Sigmoid colon (tissue), 6 donors: ENCODE measurements at regions not wholly inside any gene's neighbourhood (a gene's known extent, or its start where the extent isn't known, plus 50 kb on each side); places are given as distances from the start of the nearest gene placed in this dataset.

ENCODE experiments used
- DNase-seq: peaks from one replicate; pipeline ENCODE4 v3.0.0-alpha.2; 2019
- H3K27ac ChIP-seq, 4 donors: fragments of 200-600 bp; sonication (generic); one replicate each; pipeline ENCODE4 v1.5.1; 2016 to 2019; ENCODE audit warnings: mild to moderate bottlenecking in 1 of 4
- H3K27me3 ChIP-seq, 3 donors: fragments of 200-600 bp; sonication (generic); one replicate each; pipeline ENCODE4 v1.5.1; 2019; ENCODE audit warnings: mild to moderate bottlenecking in 1 of 3
- H3K36me3 ChIP-seq, 4 donors: fragments of 200-600 bp; sonication (generic); one replicate each; pipeline ENCODE4 v1.5.1; 2016 to 2019
- H3K4me1 ChIP-seq, 4 donors: fragments of 200-600 bp; sonication (generic); one replicate each; pipeline ENCODE4 v1.5.1; 2017 to 2019
- H3K4me3 ChIP-seq, 4 donors: fragments of 200-600 bp; sonication (generic); one replicate each; pipeline ENCODE4 v1.5.1; 2017 to 2019; ENCODE audit warnings: mild to moderate bottlenecking in 2 of 4, moderate library complexity in 1 of 4
- H3K9me3 ChIP-seq, 4 donors: fragments of 200-600 bp in 3 of 4; sonication (generic) in 3 of 4; one replicate each; pipeline versions ENCODE4 v1.5.1 to v1.6.1; 2013 to 2019
- EP300 ChIP-seq, 4 donors: sonication (generic); formaldehyde crosslinking; IDR thresholded peaks; one replicate each; pipeline ENCODE4 v1.6.1; 2017; ENCODE audit warnings: antibody characterized with exemption in 4 of 4
- POLR2A ChIP-seq, 2 donors: fragments of 450-650 bp; IDR thresholded peaks; one replicate each; pipeline ENCODE4 v1.6.1; 2016; ENCODE audit warnings: antibody characterized with exemption in 2 of 2, mild to moderate bottlenecking in 2 of 2, moderate library complexity in 2 of 2
- POLR2AphosphoS5 ChIP-seq, 4 donors: sonication (generic); formaldehyde crosslinking; IDR thresholded peaks; one replicate each; pipeline ENCODE4 v1.6.1; 2017; ENCODE audit warnings: antibody characterized with exemption in 4 of 4
- WGBS, 2 donors: extraction: QIAGEN DNeasy Blood & Tissue Kit; methylation state at CpG; one replicate each; pipeline ENCODE4 v1.1.7; 2013; 5-methylcytosine and 5-hydroxymethylcytosine counted together
- intact Hi-C: fragments of 100-400 bp; cut with DNase I; formaldehyde crosslinking; loops from one replicate; pipeline ENCODE4 v1.15.1; 2023
- TF ChIP-seq, protein P1 (sequence below), 4 experiments: fragments of 450-650 bp in 3 of 4; fragments of 200-600 bp in 1 of 4; IDR thresholded peaks; one replicate each; pipeline ENCODE4 v1.5.1; 2016 to 2019; ENCODE audit warnings: antibody characterized with exemption in 4 of 4, mild to moderate bottlenecking in 3 of 4, moderate library complexity in 2 of 4
- donor health status: healthy with polysubstance abuse.
- donor health status: healthy.

DNA sequence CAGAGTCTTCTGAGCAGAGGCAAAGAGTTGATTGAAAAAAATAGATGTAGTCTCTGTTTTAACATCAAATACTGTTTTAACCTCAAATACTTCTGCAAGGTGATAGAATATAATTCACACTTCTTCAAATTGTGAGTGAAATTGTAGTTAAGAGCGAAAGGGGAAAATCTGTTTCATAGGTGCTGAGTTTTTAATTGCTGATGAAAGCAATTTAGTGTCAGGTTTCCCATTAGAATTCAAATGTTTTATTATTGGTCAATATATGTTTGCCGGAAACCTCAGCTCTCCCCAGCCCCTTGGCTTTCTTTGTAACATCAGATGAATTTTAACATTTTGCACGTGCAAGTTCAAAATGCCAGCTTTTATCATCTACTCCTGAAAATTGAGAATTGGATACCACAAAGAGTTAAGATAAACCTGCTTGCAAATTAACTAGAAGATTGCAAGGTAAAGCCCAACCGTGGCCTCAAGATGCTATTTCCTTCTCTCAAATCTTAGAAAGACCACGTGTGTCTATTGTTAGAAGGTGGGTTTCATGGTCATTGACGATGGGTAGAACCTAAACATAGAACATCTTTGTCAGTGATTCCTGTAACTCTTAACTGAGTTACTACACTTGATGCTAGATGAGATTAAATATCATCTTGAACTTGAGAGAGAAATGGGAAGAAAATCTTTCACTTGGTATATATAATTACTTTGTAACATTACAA lies 1824.2 kb upstream of the TENM3 start:
- Histone ChIP-seq H3K4me3 (no peak overlapping the region), H3K36me3 (no peaks in the 10 kb centered on the region), H3K4me1 (no peaks in the 10 kb centered on the region), H3K27me3 (no peaks in the 10 kb centered on the region), H3K27ac (no peak overlapping the region), H3K9me3 (no peaks in the 10 kb centered on the region)
- 45 to 61% methylated on average over 6 of the region's 6 CpGs for WGBS, 2 donors
- intact Hi-C loops: no loop called here
- no peak for DNase-seq
- TF ChIP-seq, protein P1, sequence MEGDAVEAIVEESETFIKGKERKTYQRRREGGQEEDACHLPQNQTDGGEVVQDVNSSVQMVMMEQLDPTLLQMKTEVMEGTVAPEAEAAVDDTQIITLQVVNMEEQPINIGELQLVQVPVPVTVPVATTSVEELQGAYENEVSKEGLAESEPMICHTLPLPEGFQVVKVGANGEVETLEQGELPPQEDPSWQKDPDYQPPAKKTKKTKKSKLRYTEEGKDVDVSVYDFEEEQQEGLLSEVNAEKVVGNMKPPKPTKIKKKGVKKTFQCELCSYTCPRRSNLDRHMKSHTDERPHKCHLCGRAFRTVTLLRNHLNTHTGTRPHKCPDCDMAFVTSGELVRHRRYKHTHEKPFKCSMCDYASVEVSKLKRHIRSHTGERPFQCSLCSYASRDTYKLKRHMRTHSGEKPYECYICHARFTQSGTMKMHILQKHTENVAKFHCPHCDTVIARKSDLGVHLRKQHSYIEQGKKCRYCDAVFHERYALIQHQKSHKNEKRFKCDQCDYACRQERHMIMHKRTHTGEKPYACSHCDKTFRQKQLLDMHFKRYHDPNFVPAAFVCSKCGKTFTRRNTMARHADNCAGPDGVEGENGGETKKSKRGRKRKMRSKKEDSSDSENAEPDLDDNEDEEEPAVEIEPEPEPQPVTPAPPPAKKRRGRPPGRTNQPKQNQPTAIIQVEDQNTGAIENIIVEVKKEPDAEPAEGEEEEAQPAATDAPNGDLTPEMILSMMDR (IDR thresholded peaks at IDR 0.05): no peak
- TF ChIP-seq POLR2AphosphoS5 (IDR thresholded peaks at IDR 0.05) (no peak), EP300 (IDR thresholded peaks at IDR 0.05) (no peak), POLR2A (IDR thresholded peaks at IDR 0.05) (no peak)

DNA sequence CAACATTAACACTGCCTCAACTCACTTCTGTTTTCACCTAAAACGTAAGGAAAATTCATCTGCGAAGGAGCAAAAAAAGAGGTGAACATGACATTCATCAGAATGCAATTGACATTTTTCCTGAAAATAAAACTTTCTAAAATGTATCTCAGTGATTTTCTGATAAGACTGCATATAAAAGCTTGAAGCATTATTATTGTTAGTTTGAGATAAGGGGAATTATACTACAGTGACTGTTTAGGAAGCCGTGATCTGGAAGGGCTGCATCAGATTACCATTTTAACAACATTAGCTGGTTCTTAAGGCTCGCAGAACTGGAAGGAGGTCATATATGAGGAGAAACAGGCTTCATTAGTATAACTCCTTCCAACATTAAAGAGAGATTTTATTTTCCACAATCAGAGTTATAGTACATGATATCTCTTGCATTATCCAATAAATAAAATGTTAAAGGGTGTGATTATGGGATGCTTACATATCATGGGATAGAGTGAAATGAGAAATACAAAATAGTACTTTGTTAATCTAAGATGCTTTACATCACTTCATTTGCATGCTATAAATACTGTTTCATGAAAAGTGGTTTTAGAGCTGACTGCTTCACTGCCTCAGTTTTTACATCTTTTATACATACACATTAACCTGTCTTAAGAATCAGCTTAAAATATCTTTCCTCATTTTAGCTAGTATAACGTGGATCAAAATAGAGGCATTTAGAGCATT lies 1820.1 kb upstream of the TENM3 start:
- no peak for TF ChIP-seq POLR2AphosphoS5 (IDR thresholded peaks at IDR 0.05)
- TF ChIP-seq EP300 (IDR thresholded peaks at IDR 0.05): no peak
- TF ChIP-seq POLR2A (IDR thresholded peaks at IDR 0.05): no peak
- TF ChIP-seq, protein P1 (IDR thresholded peaks at IDR 0.05): no peak
- Histone ChIP-seq H3K27me3 (no peaks in the 10 kb centered on the region), H3K27ac (no peak overlapping the region), H3K36me3 (no peaks in the 10 kb centered on the region), H3K4me1 (no peaks in the 10 kb centered on the region), H3K9me3 (no peaks in the 10 kb centered on the region), H3K4me3 (no peak overlapping the region)
- intact Hi-C loops: no loop called here
- WGBS, 2 donors: 58 to 70% methylated on average over 5 of the region's 5 CpGs
- no peak for DNase-seq

DNA sequence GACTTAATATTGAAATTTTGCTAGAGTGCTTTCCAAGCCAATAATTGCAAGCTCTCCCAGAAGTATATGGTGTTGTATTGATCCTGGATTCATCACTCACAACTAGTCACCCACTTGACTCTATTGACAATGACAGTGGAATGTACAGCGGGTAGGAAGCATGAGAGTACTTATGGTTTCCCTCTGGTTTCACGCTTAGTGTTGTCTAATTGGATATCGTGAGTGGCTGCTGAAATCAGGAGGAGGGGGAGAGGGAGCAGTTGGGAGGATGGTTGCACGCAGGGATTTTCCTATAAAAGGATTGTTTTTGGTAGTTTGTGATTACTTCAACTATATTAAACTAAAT lies 1819.5 kb upstream of the TENM3 start:
- 80% methylated on average over 4 of the region's 4 CpGs for WGBS, 2 donors
- no peaks in the 10 kb centered on the region for H3K36me3 ChIP-seq
- no peaks in the 10 kb centered on the region for H3K4me1 ChIP-seq
- no peaks in the 10 kb centered on the region for H3K9me3 ChIP-seq
- DNase-seq: no peak
- TF ChIP-seq EP300 (IDR thresholded peaks at IDR 0.05) (no peak), POLR2A (IDR thresholded peaks at IDR 0.05) (no peak), POLR2AphosphoS5 (IDR thresholded peaks at IDR 0.05) (no peak)
- TF ChIP-seq, protein P1 (IDR thresholded peaks at IDR 0.05): no peak
- H3K27ac ChIP-seq: no peak overlapping the region
- no peaks in the 10 kb centered on the region for H3K27me3 ChIP-seq
- no peak overlapping the region for H3K4me3 ChIP-seq
- intact Hi-C loops: no loop called here

DNA sequence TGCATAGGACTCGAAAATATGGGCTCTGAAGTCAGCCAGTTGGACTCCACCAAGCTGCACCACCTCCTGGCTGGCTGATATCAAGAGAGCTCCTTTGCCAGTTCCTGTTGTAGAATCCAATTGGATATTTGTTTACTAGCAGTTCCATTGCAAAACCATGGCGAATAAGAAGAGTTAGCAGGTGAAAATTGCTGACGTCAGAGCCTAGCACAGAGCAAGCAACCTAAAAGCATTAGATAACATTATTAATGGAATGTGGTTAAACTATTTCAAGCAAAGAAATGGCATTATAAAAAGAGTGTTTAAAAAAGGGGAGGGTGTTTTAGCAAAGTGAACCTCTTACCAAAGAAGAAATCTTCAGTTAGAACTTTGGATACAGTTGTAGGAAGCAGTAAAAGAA lies 1816.3 kb upstream of the TENM3 start:
- Histone ChIP-seq H3K4me3 (no peak overlapping the region), H3K27ac (no peak overlapping the region), H3K36me3 (no peaks in the 10 kb centered on the region), H3K4me1 (no peaks in the 10 kb centered on the region), H3K9me3 (no peaks in the 10 kb centered on the region), H3K27me3 (no peaks in the 10 kb centered on the region)
- no peak for DNase-seq
- intact Hi-C loops: no loop called here
- TF ChIP-seq POLR2AphosphoS5 (IDR thresholded peaks at IDR 0.05): no peak
- TF ChIP-seq POLR2A (IDR thresholded peaks at IDR 0.05): no peak
- no peak for TF ChIP-seq EP300 (IDR thresholded peaks at IDR 0.05)
- TF ChIP-seq, protein P1 (IDR thresholded peaks at IDR 0.05): no peak
- 73 to 84% methylated on average over 3 of the region's 3 CpGs for WGBS, 2 donors
